ENCODE measurements at regions not wholly inside any gene's neighbourhood (a gene's known extent, or its start where the extent isn't known, plus 50 kb on each side); places are given as distances from the start of the nearest gene placed in this dataset.

- 100% methylated on average over 1 of the region's 6 CpGs for WGBS (ENCODE audit: insufficient coverage)
- H3K9me3 ChIP-seq (replicated peaks; ENCODE audit: control insufficient read depth, low read depth, low read length) = no peaks in the 10 kb centered on the region
- no peak overlapping the region for H3K4me3 ChIP-seq (ENCODE audit: low read length)
- no peak for DNase-seq
- no peaks in the 10 kb centered on the region for H3K36me3 ChIP-seq (ENCODE audit: control insufficient read depth, insufficient read depth, low read length)
- no peaks in the 10 kb centered on the region for H3K27me3 ChIP-seq (ENCODE audit: control insufficient read depth, insufficient read depth, low read length)
- no peaks in the 10 kb centered on the region for H3K4me1 ChIP-seq (ENCODE audit: control insufficient read depth, insufficient read depth, low read length)
- H3K27ac ChIP-seq (ENCODE audit: low read length) = no peak overlapping the region
Measured at GRCh38 chr2:142672698-142673097, 204.8 kb upstream of the KYNU start.

GRCh38 chr2:142670362-142670761 is 207.1 kb upstream of the KYNU start:
- no peak for DNase-seq
- Histone ChIP-seq H3K27ac (ENCODE audit: low read length) (no peak overlapping the region), H3K9me3 (replicated peaks; ENCODE audit: control insufficient read depth, low read depth, low read length) (no peaks in the 10 kb centered on the region), H3K4me1 (ENCODE audit: control insufficient read depth, insufficient read depth, low read length) (no peaks in the 10 kb centered on the region), H3K27me3 (ENCODE audit: control insufficient read depth, insufficient read depth, low read length) (no peaks in the 10 kb centered on the region), H3K4me3 (ENCODE audit: low read length) (no peak overlapping the region), H3K36me3 (ENCODE audit: control insufficient read depth, insufficient read depth, low read length) (no peaks in the 10 kb centered on the region)
- WGBS (ENCODE audit: insufficient coverage) = no CpG with 5 or more reads among the region's 1 CpG

- H3K27ac ChIP-seq (ENCODE audit: low read length) = no peak overlapping the region
- no peaks in the 10 kb centered on the region for H3K36me3 ChIP-seq (ENCODE audit: control insufficient read depth, insufficient read depth, low read length)
- no peaks in the 10 kb centered on the region for H3K27me3 ChIP-seq (ENCODE audit: control insufficient read depth, insufficient read depth, low read length)
- no peak overlapping the region for H3K4me3 ChIP-seq (ENCODE audit: low read length)
- WGBS (ENCODE audit: insufficient coverage) = no CpG with 5 or more reads among the region's 3 CpGs
- H3K9me3 ChIP-seq (replicated peaks; ENCODE audit: control insufficient read depth, low read depth, low read length) = no peaks in the 10 kb centered on the region
- no peaks in the 10 kb centered on the region for H3K4me1 ChIP-seq (ENCODE audit: control insufficient read depth, insufficient read depth, low read length)
- DNase-seq = no peak
Measured at GRCh38 chr2:142668420-142668819, 209.0 kb upstream of the KYNU start.

- Histone ChIP-seq H3K27ac (ENCODE audit: low read length) (no peak overlapping the region), H3K9me3 (replicated peaks; ENCODE audit: control insufficient read depth, low read depth, low read length) (no peaks in the 10 kb centered on the region), H3K4me3 (ENCODE audit: low read length) (no peak overlapping the region), H3K4me1 (ENCODE audit: control insufficient read depth, insufficient read depth, low read length) (no peaks in the 10 kb centered on the region), H3K27me3 (ENCODE audit: control insufficient read depth, insufficient read depth, low read length) (no peaks in the 10 kb centered on the region), H3K36me3 (ENCODE audit: control insufficient read depth, insufficient read depth, low read length) (no peaks in the 10 kb centered on the region)
- no peak for DNase-seq
- WGBS (ENCODE audit: insufficient coverage) = no CpG with 5 or more reads among the region's 3 CpGs
Measured at GRCh38 chr2:142665241-142665640, 212.2 kb upstream of the KYNU start.

GRCh38 chr2:142650601-142651000 is 226.9 kb upstream of the KYNU start:
- no peak for DNase-seq
- WGBS (ENCODE audit: insufficient coverage) = 75% methylated on average over 1 of the region's 2 CpGs
- Histone ChIP-seq H3K27ac (ENCODE audit: low read length) (no peak overlapping the region), H3K4me1 (ENCODE audit: control insufficient read depth, insufficient read depth, low read length) (no peaks in the 10 kb centered on the region), H3K36me3 (ENCODE audit: control insufficient read depth, insufficient read depth, low read length) (no peaks in the 10 kb centered on the region), H3K4me3 (ENCODE audit: low read length) (no peak overlapping the region), H3K9me3 (replicated peaks; ENCODE audit: control insufficient read depth, low read depth, low read length) (no peaks in the 10 kb centered on the region), H3K27me3 (ENCODE audit: control insufficient read depth, insufficient read depth, low read length) (no peaks in the 10 kb centered on the region)

- WGBS (ENCODE audit: insufficient coverage) = 80% methylated on average over 3 of the region's 12 CpGs
Measured at GRCh38 chr2:142649581-142649980, 227.9 kb upstream of the KYNU start.

GRCh38 chr2:142642650-142643049 is 234.8 kb upstream of the KYNU start:
- Histone ChIP-seq H3K9me3 (replicated peaks; ENCODE audit: control insufficient read depth, low read depth, low read length) (peaks cover 3% of the 10 kb centered on the region), H3K4me1 (ENCODE audit: control insufficient read depth, insufficient read depth, low read length) (no peaks in the 10 kb centered on the region), H3K27ac (ENCODE audit: low read length) (no peak overlapping the region), H3K36me3 (ENCODE audit: control insufficient read depth, insufficient read depth, low read length) (no peaks in the 10 kb centered on the region), H3K27me3 (ENCODE audit: control insufficient read depth, insufficient read depth, low read length) (no peaks in the 10 kb centered on the region), H3K4me3 (ENCODE audit: low read length) (no peak overlapping the region)
- WGBS (ENCODE audit: insufficient coverage) = no CpG with 5 or more reads among the region's 2 CpGs
- DNase-seq = no peak

More at GRCh38 chr2:142649581-142649980, 227.9 kb upstream of the KYNU start:
- Histone ChIP-seq H3K27ac (ENCODE audit: low read length) (no peak overlapping the region), H3K36me3 (ENCODE audit: control insufficient read depth, insufficient read depth, low read length) (no peaks in the 10 kb centered on the region), H3K27me3 (ENCODE audit: control insufficient read depth, insufficient read depth, low read length) (no peaks in the 10 kb centered on the region), H3K9me3 (replicated peaks; ENCODE audit: control insufficient read depth, low read depth, low read length) (no peaks in the 10 kb centered on the region), H3K4me3 (ENCODE audit: low read length) (no peak overlapping the region), H3K4me1 (ENCODE audit: control insufficient read depth, insufficient read depth, low read length) (no peaks in the 10 kb centered on the region)
- no peak for DNase-seq

- H3K4me1 ChIP-seq (ENCODE audit: control insufficient read depth, insufficient read depth, low read length) = no peaks in the 10 kb centered on the region
- no peaks in the 10 kb centered on the region for H3K9me3 ChIP-seq (replicated peaks; ENCODE audit: control insufficient read depth, low read depth, low read length)
- H3K4me3 ChIP-seq (ENCODE audit: low read length) = no peak overlapping the region
- WGBS (ENCODE audit: insufficient coverage) = no CpG with 5 or more reads among the region's 1 CpG
- H3K27me3 ChIP-seq (ENCODE audit: control insufficient read depth, insufficient read depth, low read length) = no peaks in the 10 kb centered on the region
- H3K27ac ChIP-seq (ENCODE audit: low read length) = no peak overlapping the region
- no peaks in the 10 kb centered on the region for H3K36me3 ChIP-seq (ENCODE audit: control insufficient read depth, insufficient read depth, low read length)
- no peak for DNase-seq
Measured at GRCh38 chr2:142629193-142629592, 248.3 kb upstream of the KYNU start.

- H3K9me3 ChIP-seq (replicated peaks; ENCODE audit: control insufficient read depth, low read depth, low read length) = no peaks in the 10 kb centered on the region
- DNase-seq = no peak
- no peaks in the 10 kb centered on the region for H3K4me1 ChIP-seq (ENCODE audit: control insufficient read depth, insufficient read depth, low read length)
- H3K27ac ChIP-seq (ENCODE audit: low read length) = no peak overlapping the region
- H3K4me3 ChIP-seq (ENCODE audit: low read length) = no peak overlapping the region
- H3K36me3 ChIP-seq (ENCODE audit: control insufficient read depth, insufficient read depth, low read length) = no peaks in the 10 kb centered on the region
- H3K27me3 ChIP-seq (ENCODE audit: control insufficient read depth, insufficient read depth, low read length) = no peaks in the 10 kb centered on the region
- WGBS (ENCODE audit: insufficient coverage) = no CpG with 5 or more reads among the region's 2 CpGs
Measured at GRCh38 chr2:142621287-142621686, 256.2 kb upstream of the KYNU start.

- H3K9me3 ChIP-seq (replicated peaks; ENCODE audit: control insufficient read depth, low read depth, low read length) = no peaks in the 10 kb centered on the region
- no peaks in the 10 kb centered on the region for H3K27me3 ChIP-seq (ENCODE audit: control insufficient read depth, insufficient read depth, low read length)
- no peak overlapping the region for H3K4me3 ChIP-seq (ENCODE audit: low read length)
- DNase-seq = no peak
- no peak overlapping the region for H3K27ac ChIP-seq (ENCODE audit: low read length)
- no peaks in the 10 kb centered on the region for H3K4me1 ChIP-seq (ENCODE audit: control insufficient read depth, insufficient read depth, low read length)
- H3K36me3 ChIP-seq (ENCODE audit: control insufficient read depth, insufficient read depth, low read length) = no peaks in the 10 kb centered on the region
- WGBS (ENCODE audit: insufficient coverage) = no CpG with 5 or more reads among the region's 1 CpG
Measured at GRCh38 chr2:142617461-142617860, 260.0 kb upstream of the KYNU start.

- 71% methylated on average over 1 of the region's 9 CpGs for WGBS (ENCODE audit: insufficient coverage)
- Histone ChIP-seq H3K9me3 (replicated peaks; ENCODE audit: control insufficient read depth, low read depth, low read length) (no peaks in the 10 kb centered on the region), H3K4me1 (ENCODE audit: control insufficient read depth, insufficient read depth, low read length) (no peaks in the 10 kb centered on the region), H3K27me3 (ENCODE audit: control insufficient read depth, insufficient read depth, low read length) (no peaks in the 10 kb centered on the region), H3K36me3 (ENCODE audit: control insufficient read depth, insufficient read depth, low read length) (no peaks in the 10 kb centered on the region), H3K4me3 (ENCODE audit: low read length) (no peak overlapping the region), H3K27ac (ENCODE audit: low read length) (no peak overlapping the region)
- DNase-seq = no peak
Measured at GRCh38 chr2:142615876-142616275, 261.6 kb upstream of the KYNU start.
